Activated CD8-positive, alpha-beta memory T cell treated with anti-CD3 and anti-CD28 coated beads for 48 hours (primary cell): ENCODE measurements at regions not wholly inside any gene's neighbourhood (a gene's known extent, or its start where the extent isn't known, plus 50 kb on each side); places are given as distances from the start of the nearest gene placed in this dataset.
A peak's percentile ranks its signal among the peaks of the same experiment; 100 is the strongest.
"Not testable (repeated sequence)": the region's sequence is repeated elsewhere in the genome, so short reads cannot be mapped to it uniquely, and the experiment has no call there.

Source experiments
- DNase-seq, 3 experiments: peaks; one replicate each; pipeline ENCODE4 v3.0.0-alpha.2; 2020; ENCODE audit warnings: low read depth in 2 of 3, low spot score in 2 of 3

GRCh38 chr9:110015759-110016158 lies 192.2 kb downstream of the C9orf152 start:
- no peak for DNase-seq

GRCh38 chr9:110016340-110016739 lies 191.6 kb downstream of the C9orf152 start:
- no peak for DNase-seq

GRCh38 chr9:110020216-110020615 lies 187.7 kb downstream of the C9orf152 start:
- DNase-seq: not testable (repeated sequence)

- DNase-seq: no peak
Observed at GRCh38 chr9:110021891-110022290, 186.1 kb downstream of the C9orf152 start.

- not testable (repeated sequence) for DNase-seq
Observed at GRCh38 chr9:110023221-110023620, 184.7 kb downstream of the C9orf152 start.

- no peak for DNase-seq
Observed at GRCh38 chr9:110025551-110026170, 182.3 kb downstream of the C9orf152 start.

- no peak for DNase-seq
Observed at GRCh38 chr9:110027671-110028081, 180.3 kb downstream of the C9orf152 start.

GRCh38 chr9:110028271-110028670 lies 179.7 kb downstream of the C9orf152 start:
- DNase-seq: no peak

- no peak for DNase-seq
Observed at GRCh38 chr9:110028676-110029075, 179.3 kb downstream of the C9orf152 start.

GRCh38 chr9:110029429-110029955 lies 178.5 kb downstream of the C9orf152 start:
- no peak for DNase-seq

GRCh38 chr9:110029956-110030480 lies 177.9 kb downstream of the C9orf152 start:
- DNase-seq: no peak

- DNase-seq: no peak
Observed at GRCh38 chr9:110030632-110031031, 177.3 kb downstream of the C9orf152 start.

- DNase-seq: no peak
Observed at GRCh38 chr9:110031511-110032173, 176.3 kb downstream of the C9orf152 start.

- DNase-seq: not testable (repeated sequence)
Observed at GRCh38 chr9:110032532-110032931, 175.4 kb downstream of the C9orf152 start.

GRCh38 chr9:110033869-110034268 lies 174.1 kb downstream of the C9orf152 start:
- DNase-seq: no peak

- no peak for DNase-seq
Observed at GRCh38 chr9:110036286-110036685, 171.7 kb downstream of the C9orf152 start.

- no peak for DNase-seq
Observed at GRCh38 chr9:110040788-110041187, 167.2 kb downstream of the C9orf152 start.

- DNase-seq: no peak
Observed at GRCh38 chr9:110041452-110041851, 166.5 kb downstream of the C9orf152 start.

GRCh38 chr9:110047232-110047954 lies 160.6 kb downstream of the C9orf152 start:
- DNase-seq: no peak

- DNase-seq: peak in 1 of 3 experiments; percentile 4
Observed at GRCh38 chr9:110047955-110048402, 160.0 kb downstream of the C9orf152 start.

GRCh38 chr9:110048403-110048975 lies 159.5 kb downstream of the C9orf152 start:
- DNase-seq: peak in 2 of 3 experiments; percentile 12 to 25
